Parathyroid adenoma (tissue), 2 donors: ENCODE measurements at regions not wholly inside any gene's neighbourhood (a gene's known extent, or its start where the extent isn't known, plus 50 kb on each side); places are given as distances from the start of the nearest gene placed in this dataset.

Experiments
- H2AFZ ChIP-seq: fragments of 300-600 bp; sonication (generic); one replicate; pipeline ENCODE4 v1.7.0; 2017; ENCODE audit warnings: antibody characterized with exemption, mild to moderate bottlenecking
- H3K27ac ChIP-seq: fragments of 300-600 bp; sonication (generic); one replicate; pipeline ENCODE4 v1.7.0; 2017
- H3K27me3 ChIP-seq: fragments of 300-600 bp; sonication (generic); one replicate; pipeline ENCODE4 v1.7.0; 2017; ENCODE audit warnings: low read length; ENCODE audit not compliant: control insufficient read depth, insufficient read depth
- H3K36me3 ChIP-seq: fragments of 300-600 bp; sonication (generic); one replicate; pipeline ENCODE4 v1.7.0; 2017; ENCODE audit warnings: low read length; ENCODE audit not compliant: control insufficient read depth, insufficient read depth
- H3K4me1 ChIP-seq: fragments of 300-600 bp; sonication (generic); one replicate; pipeline ENCODE4 v1.7.0; 2017; ENCODE audit warnings: control low read depth
- H3K4me2 ChIP-seq: fragments of 300-600 bp; sonication (generic); one replicate; pipeline ENCODE4 v1.7.0; 2017; ENCODE audit warnings: low read length
- H3K4me3 ChIP-seq: fragments of 300-600 bp; sonication (generic); one replicate; pipeline ENCODE4 v1.7.0; 2017; ENCODE audit warnings: low read depth, low read length
- H3K79me2 ChIP-seq: fragments of 300-600 bp; sonication (generic); one replicate; pipeline ENCODE4 v1.7.0; 2017; ENCODE audit warnings: control low read depth
- H3K9ac ChIP-seq: fragments of 300-600 bp; sonication (generic); one replicate; pipeline ENCODE4 v1.7.0; 2017; ENCODE audit warnings: mild to moderate bottlenecking
- H3K9me3 ChIP-seq: fragments of 300-600 bp; sonication (generic); one replicate; pipeline ENCODE4 v1.7.0; 2017; ENCODE audit warnings: low read length; ENCODE audit not compliant: control insufficient read depth
- TF ChIP-seq, protein P1 (sequence below): fragments of 300-600 bp; sonication (generic); IDR thresholded peaks from one replicate; pipeline ENCODE4 v1.7.0; 2017; ENCODE audit warnings: antibody characterized with exemption, mild to moderate bottlenecking
- donor health status: primary hyperparathyroidism.

DNA sequence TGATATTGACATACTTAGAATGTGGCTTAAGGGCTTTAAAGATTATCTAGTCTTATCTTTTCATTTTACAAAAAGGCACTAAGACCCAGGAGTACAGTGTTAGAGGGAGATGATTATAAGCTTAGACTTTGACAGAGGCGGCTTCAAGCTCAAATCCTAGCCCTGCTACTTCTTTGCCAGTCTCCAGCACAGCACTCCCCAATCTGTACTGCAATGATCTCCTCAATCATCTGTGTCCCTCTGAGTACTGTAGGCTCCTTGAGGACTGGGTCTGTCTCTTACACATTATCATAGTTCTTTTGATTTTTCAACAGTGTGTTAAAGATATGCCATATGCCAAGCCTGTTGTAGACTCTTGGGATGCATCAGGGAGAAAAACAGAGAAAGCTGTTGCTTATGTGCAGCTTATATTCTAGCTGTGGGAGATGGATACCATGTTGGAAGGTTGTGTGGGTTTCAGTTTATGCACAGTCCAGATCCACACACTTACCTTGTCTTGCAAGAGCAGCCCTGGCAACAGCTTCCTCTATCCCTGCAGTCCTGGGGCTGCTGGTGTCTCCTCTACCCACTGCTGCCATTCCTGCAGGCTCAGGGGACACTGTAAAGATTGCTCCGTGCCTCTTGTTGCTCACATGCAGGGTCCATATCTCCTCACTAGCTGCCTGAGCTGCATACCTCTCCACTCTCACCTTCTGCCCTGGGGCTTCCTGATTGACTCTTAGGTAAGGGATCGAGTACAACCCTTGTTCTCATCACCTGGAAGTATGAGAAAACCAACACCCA, 103.9 kb upstream of the TSPAN2 start:
- H3K27me3 ChIP-seq = no peaks in the 10 kb centered on the region
- no peaks in the 10 kb centered on the region for H3K9me3 ChIP-seq
- no peak overlapping the region for H3K9ac ChIP-seq
- no peaks in the 10 kb centered on the region for H3K4me1 ChIP-seq
- no peak overlapping the region for H3K4me2 ChIP-seq
- no peaks in the 10 kb centered on the region for H3K79me2 ChIP-seq
- no peak overlapping the region for H3K4me3 ChIP-seq
- TF ChIP-seq, protein P1, sequence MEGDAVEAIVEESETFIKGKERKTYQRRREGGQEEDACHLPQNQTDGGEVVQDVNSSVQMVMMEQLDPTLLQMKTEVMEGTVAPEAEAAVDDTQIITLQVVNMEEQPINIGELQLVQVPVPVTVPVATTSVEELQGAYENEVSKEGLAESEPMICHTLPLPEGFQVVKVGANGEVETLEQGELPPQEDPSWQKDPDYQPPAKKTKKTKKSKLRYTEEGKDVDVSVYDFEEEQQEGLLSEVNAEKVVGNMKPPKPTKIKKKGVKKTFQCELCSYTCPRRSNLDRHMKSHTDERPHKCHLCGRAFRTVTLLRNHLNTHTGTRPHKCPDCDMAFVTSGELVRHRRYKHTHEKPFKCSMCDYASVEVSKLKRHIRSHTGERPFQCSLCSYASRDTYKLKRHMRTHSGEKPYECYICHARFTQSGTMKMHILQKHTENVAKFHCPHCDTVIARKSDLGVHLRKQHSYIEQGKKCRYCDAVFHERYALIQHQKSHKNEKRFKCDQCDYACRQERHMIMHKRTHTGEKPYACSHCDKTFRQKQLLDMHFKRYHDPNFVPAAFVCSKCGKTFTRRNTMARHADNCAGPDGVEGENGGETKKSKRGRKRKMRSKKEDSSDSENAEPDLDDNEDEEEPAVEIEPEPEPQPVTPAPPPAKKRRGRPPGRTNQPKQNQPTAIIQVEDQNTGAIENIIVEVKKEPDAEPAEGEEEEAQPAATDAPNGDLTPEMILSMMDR = no peak
- H3K27ac ChIP-seq = no peak overlapping the region
- H3K36me3 ChIP-seq = no peaks in the 10 kb centered on the region
- H2AFZ ChIP-seq = no peak overlapping the region

DNA sequence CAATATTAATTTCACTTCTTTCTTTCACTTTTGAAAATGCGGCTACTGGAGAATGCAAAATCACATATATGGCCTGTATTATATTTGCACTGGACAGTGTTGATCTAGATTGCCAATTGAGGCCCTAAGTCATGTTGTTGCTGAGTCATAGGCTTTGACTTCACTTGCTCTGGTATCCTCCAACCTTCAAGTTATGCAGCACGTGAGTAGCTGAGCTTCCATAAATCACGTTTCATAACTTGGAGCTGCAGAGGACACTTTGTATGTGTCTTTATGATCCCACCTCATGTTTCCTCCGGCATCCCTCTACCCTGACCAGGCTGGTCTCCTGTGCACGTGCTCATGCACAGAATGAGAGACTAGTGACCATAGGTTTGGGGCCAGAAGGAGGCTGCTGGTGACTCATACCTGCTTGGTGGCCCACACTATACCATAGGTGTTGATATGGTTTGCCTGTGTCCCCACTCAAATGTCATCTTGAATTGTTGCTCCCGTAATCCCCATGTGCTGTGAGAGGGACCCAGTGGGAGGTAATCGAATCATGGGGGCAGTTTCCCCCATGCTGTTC, 103.0 kb upstream of the TSPAN2 start:
- no peaks in the 10 kb centered on the region for H3K79me2 ChIP-seq
- no peak overlapping the region for H2AFZ ChIP-seq
- H3K36me3 ChIP-seq = no peaks in the 10 kb centered on the region
- H3K9me3 ChIP-seq = no peaks in the 10 kb centered on the region
- no peaks in the 10 kb centered on the region for H3K27me3 ChIP-seq
- H3K4me3 ChIP-seq = no peak overlapping the region
- no peaks in the 10 kb centered on the region for H3K4me1 ChIP-seq
- TF ChIP-seq, protein P1 = no peak
- no peak overlapping the region for H3K27ac ChIP-seq
- no peak overlapping the region for H3K9ac ChIP-seq
- no peak overlapping the region for H3K4me2 ChIP-seq

DNA sequence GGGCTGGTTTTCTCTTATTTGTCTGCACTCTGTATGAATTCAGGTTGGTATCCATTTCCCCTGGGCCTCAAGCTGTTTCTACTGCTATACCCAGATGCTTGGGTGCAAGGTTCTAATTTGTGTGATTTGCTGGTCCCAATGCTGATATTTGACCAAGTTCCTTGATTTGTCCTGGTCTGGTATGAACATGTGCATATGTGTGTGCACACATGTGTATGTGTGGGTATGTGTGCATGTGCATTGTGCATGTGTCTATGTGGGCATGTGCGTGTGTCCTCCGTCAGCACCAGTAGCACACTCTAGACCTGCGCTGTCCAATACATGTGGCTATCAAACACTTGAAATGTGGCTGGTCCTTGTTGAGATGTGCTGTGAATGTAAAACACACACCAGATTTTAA, 102.4 kb upstream of the TSPAN2 start:
- Histone ChIP-seq H2AFZ (no peak overlapping the region), H3K4me2 (no peak overlapping the region), H3K36me3 (no peaks in the 10 kb centered on the region), H3K9me3 (no peaks in the 10 kb centered on the region), H3K4me3 (no peak overlapping the region), H3K4me1 (no peaks in the 10 kb centered on the region), H3K27ac (no peak overlapping the region), H3K79me2 (no peaks in the 10 kb centered on the region), H3K9ac (no peak overlapping the region), H3K27me3 (no peaks in the 10 kb centered on the region)
- TF ChIP-seq, protein P1 = no peak

DNA sequence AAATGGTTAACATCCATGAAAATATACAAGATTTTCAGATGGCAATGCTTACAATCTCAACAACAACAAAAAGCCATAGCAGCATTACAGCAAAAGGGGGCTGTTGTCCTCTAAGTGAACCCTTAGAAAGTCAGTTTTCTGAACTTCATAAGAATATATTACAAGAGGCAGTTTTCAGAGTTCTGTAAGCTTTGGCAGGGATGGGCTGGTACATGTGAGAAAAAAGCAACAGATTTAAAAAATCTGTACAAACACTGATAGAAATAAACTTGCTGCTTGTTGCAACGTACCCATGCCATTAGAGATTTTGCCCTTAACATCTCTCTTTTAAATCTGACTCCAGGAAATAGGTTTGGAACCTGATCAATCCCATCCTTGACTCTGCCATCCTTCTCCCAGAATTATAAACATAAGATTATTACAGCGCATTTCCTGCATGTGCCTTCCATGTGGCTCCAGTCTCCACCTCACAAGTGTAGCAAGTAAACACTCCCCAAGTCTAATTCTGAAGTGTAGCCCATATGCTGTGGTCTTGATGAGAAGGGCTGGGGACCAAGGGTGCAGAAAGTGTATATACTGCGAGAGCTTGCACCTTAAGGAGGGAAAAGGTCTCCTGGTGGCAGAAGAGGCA, 101.4 kb upstream of the TSPAN2 start:
- Histone ChIP-seq H3K9ac (no peak overlapping the region), H3K36me3 (no peaks in the 10 kb centered on the region), H3K9me3 (no peaks in the 10 kb centered on the region), H2AFZ (no peak overlapping the region), H3K4me1 (no peaks in the 10 kb centered on the region), H3K4me3 (no peak overlapping the region), H3K79me2 (no peaks in the 10 kb centered on the region), H3K27ac (no peak overlapping the region), H3K27me3 (no peaks in the 10 kb centered on the region), H3K4me2 (no peak overlapping the region)
- TF ChIP-seq, protein P1 = no peak
